ENCODE measurements at regions not wholly inside any gene's neighbourhood (a gene's known extent, or its start where the extent isn't known, plus 50 kb on each side); places are given as distances from the start of the nearest gene placed in this dataset.

DNA sequence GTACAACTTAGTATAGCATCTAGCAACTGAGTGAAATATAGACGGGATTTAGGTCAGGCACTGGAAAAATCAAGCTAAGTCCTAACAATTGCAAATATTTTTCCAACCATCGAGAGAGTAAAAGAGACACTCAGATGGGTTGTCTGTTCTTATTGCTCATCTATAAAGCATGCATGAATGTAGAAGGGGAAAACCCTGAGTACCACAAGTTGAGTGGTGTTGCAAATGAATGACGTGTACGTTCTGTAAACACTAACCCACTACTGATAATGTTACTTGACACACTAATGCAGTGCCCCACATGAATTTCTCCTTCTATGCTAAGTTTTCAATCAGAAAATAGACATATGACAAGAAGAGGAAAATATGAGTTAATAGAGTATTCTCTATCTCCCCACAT, 211.2 kb downstream of the COX18 start:
- TF ChIP-seq EZH2 (IDR thresholded peaks at IDR 0.05) (no peak), POLR2AphosphoS5 (IDR thresholded peaks at IDR 0.05; ENCODE audit: borderline replicate concordance, low read depth, low read length) (no peak)

All from SK-N-MC (cell line).